WI38 (cell line): ENCODE measurements at regions not wholly inside any gene's neighbourhood (a gene's known extent, or its start where the extent isn't known, plus 50 kb on each side); places are given as distances from the start of the nearest gene placed in this dataset.

Experiments
- H3K4me3 ChIP-seq: 2 replicates; pipeline ENCODE4 v1.5.1; 2011; ENCODE audit warnings: low read depth, mild to moderate bottlenecking, control low read depth, low read length
- CTCF ChIP-seq: IDR thresholded peaks from 2 replicates; pipeline ENCODE4 v1.5.1; 2012; ENCODE audit warnings: low read depth, mild to moderate bottlenecking, control low read depth, low read length

- TF ChIP-seq CTCF: no peak
- no peak overlapping the region for H3K4me3 ChIP-seq
These were observed 148.9 kb upstream of the UBE2E1 start for GRCh38 chr3:23656821-23657220.

- TF ChIP-seq CTCF: no peak
- no peak overlapping the region for H3K4me3 ChIP-seq
These were observed 148.1 kb upstream of the UBE2E1 start for GRCh38 chr3:23657647-23658046.

GRCh38 chr3:23659274-23659673, 146.5 kb upstream of the UBE2E1 start:
- H3K4me3 ChIP-seq: no peak overlapping the region
- no peak for TF ChIP-seq CTCF

GRCh38 chr3:23659840-23660430, 145.8 kb upstream of the UBE2E1 start:
- no peak overlapping the region for H3K4me3 ChIP-seq
- no peak for TF ChIP-seq CTCF

- no peak overlapping the region for H3K4me3 ChIP-seq
- TF ChIP-seq CTCF: no peak
These were observed 143.6 kb upstream of the UBE2E1 start for GRCh38 chr3:23662079-23662617.

- TF ChIP-seq CTCF: no peak
- H3K4me3 ChIP-seq: no peak overlapping the region
These were observed 142.5 kb upstream of the UBE2E1 start for GRCh38 chr3:23663246-23663645.

DNA sequence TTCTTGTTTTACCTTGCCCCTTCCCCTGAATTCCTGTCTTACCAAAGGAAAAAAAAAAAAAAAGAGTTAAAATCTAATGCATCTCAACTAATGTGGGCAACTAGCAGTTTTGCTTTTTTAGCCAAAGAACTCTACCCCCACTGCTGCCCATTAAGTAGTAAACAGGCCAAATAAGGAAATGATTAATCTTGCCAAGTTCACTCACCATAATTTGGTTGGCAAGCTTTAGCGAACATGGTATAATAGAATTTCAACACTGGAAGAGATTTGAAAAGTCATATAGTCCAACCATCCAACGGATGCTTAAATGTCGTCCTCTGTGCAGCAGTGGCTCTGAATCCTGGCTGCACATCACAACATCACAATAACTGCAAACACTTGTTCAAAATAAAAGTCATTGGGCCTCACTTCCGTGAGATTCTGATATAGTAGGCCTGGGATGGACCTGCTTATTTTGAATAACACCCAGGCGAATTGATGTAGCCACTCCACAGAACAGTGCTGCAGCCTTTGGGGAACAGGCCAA, 142.0 kb upstream of the UBE2E1 start:
- TF ChIP-seq CTCF: no peak
- H3K4me3 ChIP-seq: no peak overlapping the region
